ENCODE measurements at regions not wholly inside any gene's neighbourhood (a gene's known extent, or its start where the extent isn't known, plus 50 kb on each side); places are given as distances from the start of the nearest gene placed in this dataset.

- no peaks in the 10 kb centered on the region for H4K20me1 ChIP-seq (ENCODE audit: insufficient read depth)
- no peaks in the 10 kb centered on the region for H3K79me2 ChIP-seq (ENCODE audit: insufficient read depth, low read depth)
- no peaks in the 10 kb centered on the region for H3K4me1 ChIP-seq (ENCODE audit: low read depth, poor library complexity, severe bottlenecking)
- no peaks in the 10 kb centered on the region for H3K27me3 ChIP-seq (ENCODE audit: insufficient read depth, low read depth)
- H3K27ac ChIP-seq, result no peak overlapping the region
- TF ChIP-seq, protein P1, sequence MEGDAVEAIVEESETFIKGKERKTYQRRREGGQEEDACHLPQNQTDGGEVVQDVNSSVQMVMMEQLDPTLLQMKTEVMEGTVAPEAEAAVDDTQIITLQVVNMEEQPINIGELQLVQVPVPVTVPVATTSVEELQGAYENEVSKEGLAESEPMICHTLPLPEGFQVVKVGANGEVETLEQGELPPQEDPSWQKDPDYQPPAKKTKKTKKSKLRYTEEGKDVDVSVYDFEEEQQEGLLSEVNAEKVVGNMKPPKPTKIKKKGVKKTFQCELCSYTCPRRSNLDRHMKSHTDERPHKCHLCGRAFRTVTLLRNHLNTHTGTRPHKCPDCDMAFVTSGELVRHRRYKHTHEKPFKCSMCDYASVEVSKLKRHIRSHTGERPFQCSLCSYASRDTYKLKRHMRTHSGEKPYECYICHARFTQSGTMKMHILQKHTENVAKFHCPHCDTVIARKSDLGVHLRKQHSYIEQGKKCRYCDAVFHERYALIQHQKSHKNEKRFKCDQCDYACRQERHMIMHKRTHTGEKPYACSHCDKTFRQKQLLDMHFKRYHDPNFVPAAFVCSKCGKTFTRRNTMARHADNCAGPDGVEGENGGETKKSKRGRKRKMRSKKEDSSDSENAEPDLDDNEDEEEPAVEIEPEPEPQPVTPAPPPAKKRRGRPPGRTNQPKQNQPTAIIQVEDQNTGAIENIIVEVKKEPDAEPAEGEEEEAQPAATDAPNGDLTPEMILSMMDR (conservative IDR thresholded peaks at IDR 0.05; ENCODE audit: low read depth, low read length), result no peak
- H3K9ac ChIP-seq, result no peak overlapping the region
- H2AFZ ChIP-seq (ENCODE audit: low read depth), result no peak overlapping the region
- no peaks in the 10 kb centered on the region for H3K36me3 ChIP-seq (ENCODE audit: insufficient read depth)
- H3K4me2 ChIP-seq, result no peak overlapping the region
- H3K4me3 ChIP-seq (IDR thresholded peaks at IDR 0.05; ENCODE audit: insufficient read depth, low read depth, low read length), result no peak overlapping the region
Observed at GRCh38 chr1:244239261-244239770, 188.2 kb downstream of the ZBTB18 start.

DNA sequence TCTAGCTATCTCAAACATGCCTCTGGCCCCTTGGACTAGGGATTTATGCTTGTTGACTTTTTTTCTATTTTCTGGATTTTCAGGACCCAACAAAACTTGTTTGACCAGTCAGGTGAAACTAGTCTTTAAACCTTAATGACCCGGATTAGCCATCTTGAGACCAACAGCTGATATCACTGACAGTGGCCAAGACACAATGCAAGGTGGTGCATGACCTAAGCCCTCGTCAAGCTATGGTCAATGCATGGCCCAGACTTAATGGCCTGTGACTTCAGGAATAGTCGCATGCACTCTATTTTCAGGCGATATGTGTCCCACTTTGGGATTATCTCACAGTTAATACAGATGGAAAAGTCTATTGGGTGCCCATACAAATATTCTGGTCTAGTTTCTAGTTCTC is 190.4 kb downstream of the ZBTB18 start:
- H3K79me2 ChIP-seq (ENCODE audit: insufficient read depth, low read depth), result no peaks in the 10 kb centered on the region
- TF ChIP-seq, protein P1 (conservative IDR thresholded peaks at IDR 0.05; ENCODE audit: low read depth, low read length), result no peak
- no peaks in the 10 kb centered on the region for H3K36me3 ChIP-seq (ENCODE audit: insufficient read depth)
- no peaks in the 10 kb centered on the region for H3K4me1 ChIP-seq (ENCODE audit: low read depth, poor library complexity, severe bottlenecking)
- H3K27ac ChIP-seq, result no peak overlapping the region
- H4K20me1 ChIP-seq (ENCODE audit: insufficient read depth), result no peaks in the 10 kb centered on the region
- no peak overlapping the region for H3K4me3 ChIP-seq (IDR thresholded peaks at IDR 0.05; ENCODE audit: insufficient read depth, low read depth, low read length)
- no peak overlapping the region for H3K4me2 ChIP-seq
- no peak overlapping the region for H2AFZ ChIP-seq (ENCODE audit: low read depth)
- H3K9ac ChIP-seq, result no peak overlapping the region
- H3K27me3 ChIP-seq (ENCODE audit: insufficient read depth, low read depth), result no peaks in the 10 kb centered on the region

GRCh38 chr1:244242446-244242845 is 191.4 kb downstream of the ZBTB18 start:
- no peak overlapping the region for H3K27ac ChIP-seq
- H2AFZ ChIP-seq (ENCODE audit: low read depth), result no peak overlapping the region
- TF ChIP-seq, protein P1 (conservative IDR thresholded peaks at IDR 0.05; ENCODE audit: low read depth, low read length), result no peak
- H3K27me3 ChIP-seq (ENCODE audit: insufficient read depth, low read depth), result no peaks in the 10 kb centered on the region
- no peak overlapping the region for H3K9ac ChIP-seq
- no peaks in the 10 kb centered on the region for H3K36me3 ChIP-seq (ENCODE audit: insufficient read depth)
- H3K4me2 ChIP-seq, result no peak overlapping the region
- no peaks in the 10 kb centered on the region for H3K79me2 ChIP-seq (ENCODE audit: insufficient read depth, low read depth)
- no peaks in the 10 kb centered on the region for H4K20me1 ChIP-seq (ENCODE audit: insufficient read depth)
- no peak overlapping the region for H3K4me3 ChIP-seq (IDR thresholded peaks at IDR 0.05; ENCODE audit: insufficient read depth, low read depth, low read length)
- no peaks in the 10 kb centered on the region for H3K4me1 ChIP-seq (ENCODE audit: low read depth, poor library complexity, severe bottlenecking)

- no peak overlapping the region for H3K9ac ChIP-seq
- no peak overlapping the region for H3K4me3 ChIP-seq (IDR thresholded peaks at IDR 0.05; ENCODE audit: insufficient read depth, low read depth, low read length)
- H3K79me2 ChIP-seq (ENCODE audit: insufficient read depth, low read depth), result no peaks in the 10 kb centered on the region
- TF ChIP-seq, protein P1 (conservative IDR thresholded peaks at IDR 0.05; ENCODE audit: low read depth, low read length), result no peak
- H3K36me3 ChIP-seq (ENCODE audit: insufficient read depth), result no peaks in the 10 kb centered on the region
- H3K4me2 ChIP-seq, result no peak overlapping the region
- H2AFZ ChIP-seq (ENCODE audit: low read depth), result no peak overlapping the region
- no peak overlapping the region for H3K27ac ChIP-seq
- no peaks in the 10 kb centered on the region for H3K27me3 ChIP-seq (ENCODE audit: insufficient read depth, low read depth)
- no peaks in the 10 kb centered on the region for H4K20me1 ChIP-seq (ENCODE audit: insufficient read depth)
- no peaks in the 10 kb centered on the region for H3K4me1 ChIP-seq (ENCODE audit: low read depth, poor library complexity, severe bottlenecking)
Observed at GRCh38 chr1:244246334-244246733, 195.3 kb downstream of the ZBTB18 start.
